T-cell (primary cell): ENCODE measurements at regions not wholly inside any gene's neighbourhood (a gene's known extent, or its start where the extent isn't known, plus 50 kb on each side); places are given as distances from the start of the nearest gene placed in this dataset.

Experiments used
- ATAC-seq, 4 experiments: fragments of 200-7000 bp in 3 of 4; fragments of 150-1000 bp in 1 of 4; cut with Tn5 transposase; replicated peaks in 1 of 4; 1 replicate in 3 of 4; 2 replicates in 1 of 4; pipeline ENCODE4 v1.10.0; 2021; ENCODE audit warnings: moderate library complexity in 3 of 4, mild to moderate bottlenecking in 2 of 4, moderate number of reproducible peaks in 1 of 4
- CTCF ChIA-PET, 2 donors: fragments of 300-600 bp; sonication (Branson Sonifier 250); formaldehyde crosslinking; loops; one replicate each; lab custom pipeline; 2022; ENCODE audit warnings: antibody characterized with exemption in 2 of 2; lab: Charles Lee
- POLR2A ChIA-PET, 2 donors: fragments of 300-600 bp; sonication (Branson Sonifier 250); formaldehyde crosslinking; loops; one replicate each; lab custom pipeline; 2022; ENCODE audit warnings: antibody characterized with exemption in 2 of 2; lab: Charles Lee
- DNase-seq, 35 experiments: peaks; one replicate each; pipeline versions ENCODE4 v3.0.0 to v3.0.0-alpha.2; 2013 to 2023
- H3K27ac ChIP-seq: one replicate; pipeline ENCODE4 v1.5.1; 2013; ENCODE audit warnings: low read length
- H3K27me3 ChIP-seq, 2 experiments: replicated peaks in 1 of 2; 1 replicate in 1 of 2; 2 replicates in 1 of 2; pipeline versions ENCODE4 v1.6.1 to v1.7.0; 2013; ENCODE audit warnings: low read length in 1 of 2, mixed read lengths in 1 of 2; ENCODE audit not compliant: control insufficient read depth in 2 of 2, insufficient read depth in 2 of 2; ENCODE audit errors: extremely low read depth in 1 of 2
- H3K36me3 ChIP-seq, 2 donors: 1 replicate in 1 of 2; 2 replicates in 1 of 2; pipeline versions ENCODE4 v1.6.1 to v1.7.0; 2013; ENCODE audit warnings: low read length in 1 of 2; ENCODE audit not compliant: control insufficient read depth in 2 of 2, insufficient read depth in 1 of 2; ENCODE audit errors: extremely low read depth in 1 of 2
- H3K4me1 ChIP-seq, 2 experiments: 1 replicate in 1 of 2; 2 replicates in 1 of 2; pipeline versions ENCODE4 v1.6.1 to v1.7.0; 2013; ENCODE audit warnings: low read length in 2 of 2, mixed read lengths in 1 of 2; ENCODE audit not compliant: insufficient read depth in 2 of 2, control insufficient read depth in 1 of 2; ENCODE audit errors: extremely low read depth in 1 of 2
- H3K4me3 ChIP-seq, 2 donors: 1 replicate in 1 of 2; 2 replicates in 1 of 2; pipeline versions ENCODE4 v1.5.1 to v1.7.0; 2013; ENCODE audit warnings: mild to moderate bottlenecking in 2 of 2, low read length in 1 of 2, moderate library complexity in 1 of 2; ENCODE audit not compliant: control insufficient read depth in 1 of 2; ENCODE audit errors: extremely low read depth in 1 of 2
- H3K9me3 ChIP-seq: 2 replicates; pipeline ENCODE4 v1.7.0; 2013
- H3K27ac Mint-ChIP-seq, 2 donors: one replicate each; pipeline ENCODE4 v1.8.0; 2020 to 2021; ENCODE audit warnings: mild to moderate bottlenecking in 2 of 2, mixed read lengths in 2 of 2
- H3K27me3 Mint-ChIP-seq, 2 donors: one replicate each; pipeline ENCODE4 v1.8.0; 2021 to 2022; ENCODE audit warnings: mixed read lengths in 2 of 2
- H3K36me3 Mint-ChIP-seq: one replicate; pipeline ENCODE4 v1.8.0; 2021; ENCODE audit warnings: mixed read lengths
- H3K4me1 Mint-ChIP-seq, 3 donors: one replicate each; pipeline ENCODE4 v1.8.0; 2020 to 2022; ENCODE audit warnings: mixed read lengths in 3 of 3, mild to moderate bottlenecking in 1 of 3
- H3K4me3 Mint-ChIP-seq, 3 donors: one replicate each; pipeline ENCODE4 v1.8.0; 2020 to 2022; ENCODE audit warnings: mild to moderate bottlenecking in 3 of 3, mixed read lengths in 3 of 3, moderate library complexity in 3 of 3
- H3K9me3 Mint-ChIP-seq, 3 donors: one replicate each; pipeline ENCODE4 v1.8.0; 2020 to 2022; ENCODE audit warnings: mixed read lengths in 3 of 3
- WGBS: methylation state at CpG from one replicate; pipeline ENCODE4 v1.1.5; 2013; ENCODE audit warnings: missing lambda C conversion rate; ENCODE audit not compliant: insufficient coverage; 5-methylcytosine and 5-hydroxymethylcytosine counted together

DNA sequence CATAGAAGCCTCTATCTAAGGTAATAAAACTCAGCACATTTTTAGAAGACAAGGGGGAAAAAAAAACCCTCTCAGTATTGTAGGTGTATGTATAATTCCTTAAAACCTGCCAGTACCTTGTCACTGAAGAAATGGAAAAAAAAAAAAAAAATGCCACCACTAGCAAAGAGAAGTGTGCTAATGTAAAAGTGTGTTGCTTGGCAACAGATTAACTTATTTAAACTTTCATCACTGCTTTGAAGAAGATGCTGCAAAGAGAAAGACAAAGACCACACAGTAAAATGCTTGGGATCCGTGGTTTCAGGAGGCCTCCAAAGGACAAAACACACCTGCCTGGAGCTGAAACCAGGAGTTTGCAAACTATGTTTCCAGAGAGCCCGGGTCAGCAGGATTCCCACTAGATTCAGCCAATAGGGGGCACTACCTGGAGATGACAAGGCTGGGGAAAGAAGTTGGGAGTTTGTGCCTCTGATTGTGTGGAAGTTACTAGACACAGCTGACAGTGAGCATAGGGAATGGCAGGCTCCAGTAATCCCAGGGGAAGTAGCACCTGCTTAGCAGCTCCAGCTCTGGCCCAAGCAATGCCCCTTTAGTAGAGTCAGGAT lies 169.1 kb upstream of the TRIB2 start:
- Histone ChIP-seq H3K27me3 (no peaks in the 10 kb centered on the region), H3K27ac (no peak overlapping the region), H3K4me3 (no peak overlapping the region), H3K9me3 (no peaks in the 10 kb centered on the region), H3K36me3 (no peaks in the 10 kb centered on the region), H3K4me1 (no peaks in the 10 kb centered on the region)
- Mint-ChIP-seq H3K27me3 (no peaks in the 10 kb centered on the region), H3K36me3 (no peaks in the 10 kb centered on the region), H3K9me3 (peaks cover 0 to 4% (median 0%) of the 10 kb centered on the region in 3 donors), H3K4me1 (peaks cover 3 to 19% (median 6%) of the 10 kb centered on the region in 3 donors), H3K4me3 (no peak overlapping the region), H3K27ac (no peak overlapping the region)
- CTCF ChIA-PET: interaction anchor here in 1 of 2 donors (0.7 kb wide), 1 partner anchor 928 kb away, joined by 4 read pairs; no protein-coding TSS in a partner anchor
- 89% methylated on average over 2 of the region's 2 CpGs for WGBS
- ATAC-seq (no peak), DNase-seq (no peak)
- POLR2A ChIA-PET: interaction anchor here in 1 of 2 donors (0.6 to 0.7 kb wide), 2 partner anchors 11 to 17 kb away, joined by 3 read pairs; no protein-coding TSS in a partner anchor

DNA sequence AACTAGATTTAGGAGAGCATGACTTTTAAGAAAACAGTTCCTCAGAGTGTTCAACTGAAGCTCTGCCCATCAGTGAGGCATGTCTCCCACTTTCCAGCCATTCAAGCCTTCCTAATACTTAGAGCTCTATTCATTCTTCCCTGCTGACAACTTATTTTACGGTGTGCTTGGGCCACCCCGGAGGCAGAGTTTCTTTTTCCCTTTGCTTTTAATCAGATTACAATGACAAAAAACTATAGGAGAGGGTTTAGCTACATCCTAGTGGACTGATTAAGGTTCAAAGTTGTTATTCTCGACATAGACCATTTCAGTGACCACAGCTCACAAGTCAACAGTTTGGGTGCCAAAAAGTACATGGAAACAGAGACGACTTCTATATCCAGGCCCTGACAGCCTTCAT lies 167.8 kb upstream of the TRIB2 start:
- no peaks in the 10 kb centered on the region for H3K27me3 ChIP-seq
- H3K9me3 ChIP-seq: no peaks in the 10 kb centered on the region
- H3K4me3 ChIP-seq: no peak overlapping the region
- Mint-ChIP-seq H3K4me1 (peaks cover 2 to 19% (median 3%) of the 10 kb centered on the region in 3 donors), H3K36me3 (no peaks in the 10 kb centered on the region), H3K27ac (no peak overlapping the region), H3K4me3 (no peak overlapping the region), H3K27me3 (no peaks in the 10 kb centered on the region), H3K9me3 (peaks cover 0 to 4% (median 0%) of the 10 kb centered on the region in 3 donors)
- ChIA-PET POLR2A (interaction anchor here in 1 of 2 donors (0.6 kb wide), 2 partner anchors 259 to 382 kb away, joined by 3 to 4 read pairs; no protein-coding TSS in a partner anchor), CTCF (interaction anchor here in 1 of 2 donors (0.6 kb wide), 2 partner anchors 11 to 23 kb away, joined by 3 to 7 read pairs; no protein-coding TSS in a partner anchor)
- H3K27ac ChIP-seq: no peak overlapping the region
- no peaks in the 10 kb centered on the region for H3K36me3 ChIP-seq
- WGBS: 100% methylated on average over 1 of the region's 4 CpGs
- ATAC-seq (no peak), DNase-seq (no peak)
- no peaks in the 10 kb centered on the region for H3K4me1 ChIP-seq

DNA sequence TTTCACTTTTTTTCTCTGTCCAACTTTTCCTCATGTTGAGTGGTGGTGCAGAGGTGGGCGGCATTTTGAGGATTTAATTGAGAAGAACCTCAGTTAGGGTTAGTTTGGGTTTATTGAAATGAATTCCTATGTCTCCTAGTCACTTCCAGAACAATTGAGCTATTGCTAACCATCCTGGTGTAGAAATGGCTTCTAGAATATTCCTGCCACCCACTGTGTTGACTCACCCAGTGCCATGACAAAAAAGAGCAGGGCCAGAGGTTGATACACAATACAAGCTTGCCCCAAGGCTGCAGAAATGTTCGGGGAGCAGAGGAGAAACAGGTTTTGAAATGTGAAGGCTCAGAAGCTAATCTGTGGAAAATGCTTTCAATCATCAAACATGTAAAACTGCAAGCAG lies 167.1 kb upstream of the TRIB2 start:
- no peak overlapping the region for H3K4me3 ChIP-seq
- H3K4me1 ChIP-seq: peaks cover 0 to 6% of the 10 kb centered on the region in 2 experiments
- ATAC-seq: no peak
- H3K9me3 Mint-ChIP-seq: peaks cover 0 to 4% (median 0%) of the 10 kb centered on the region in 3 donors
- H3K27me3 ChIP-seq: no peaks in the 10 kb centered on the region
- ChIA-PET POLR2A (no interaction called here), CTCF (no interaction called here)
- peaks cover 9 to 23% (median 9%) of the 10 kb centered on the region in 3 donors for H3K4me1 Mint-ChIP-seq
- no CpG with 5 or more reads among the region's 2 CpGs for WGBS
- no peaks in the 10 kb centered on the region for H3K36me3 Mint-ChIP-seq
- no peak overlapping the region for H3K27ac ChIP-seq
- H3K27me3 Mint-ChIP-seq: no peaks in the 10 kb centered on the region
- no peak for DNase-seq
- no peak overlapping the region for H3K4me3 Mint-ChIP-seq
- no peaks in the 10 kb centered on the region for H3K9me3 ChIP-seq
- H3K27ac Mint-ChIP-seq: no peak overlapping the region
- H3K36me3 ChIP-seq: no peaks in the 10 kb centered on the region

DNA sequence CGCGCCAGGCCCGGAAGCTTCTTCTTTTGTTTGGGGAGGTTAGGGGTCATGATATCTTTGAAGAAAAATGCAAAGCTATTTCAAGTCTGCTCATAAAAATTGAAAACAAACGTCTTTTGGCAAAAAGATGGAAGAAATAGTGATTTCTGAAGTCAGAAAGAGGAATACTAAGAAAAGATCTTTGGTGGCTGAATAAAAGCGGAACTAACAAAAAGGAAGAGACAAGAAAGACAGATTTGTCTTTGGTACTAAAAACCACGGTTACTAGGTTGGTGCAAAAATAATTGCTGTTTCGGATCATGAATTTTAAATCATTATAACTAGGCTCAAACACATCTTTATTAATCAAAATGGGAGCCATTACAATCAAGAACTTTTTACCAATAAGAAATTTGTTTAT lies 164.6 kb upstream of the TRIB2 start:
- H3K27ac Mint-ChIP-seq: no peak overlapping the region

DNA sequence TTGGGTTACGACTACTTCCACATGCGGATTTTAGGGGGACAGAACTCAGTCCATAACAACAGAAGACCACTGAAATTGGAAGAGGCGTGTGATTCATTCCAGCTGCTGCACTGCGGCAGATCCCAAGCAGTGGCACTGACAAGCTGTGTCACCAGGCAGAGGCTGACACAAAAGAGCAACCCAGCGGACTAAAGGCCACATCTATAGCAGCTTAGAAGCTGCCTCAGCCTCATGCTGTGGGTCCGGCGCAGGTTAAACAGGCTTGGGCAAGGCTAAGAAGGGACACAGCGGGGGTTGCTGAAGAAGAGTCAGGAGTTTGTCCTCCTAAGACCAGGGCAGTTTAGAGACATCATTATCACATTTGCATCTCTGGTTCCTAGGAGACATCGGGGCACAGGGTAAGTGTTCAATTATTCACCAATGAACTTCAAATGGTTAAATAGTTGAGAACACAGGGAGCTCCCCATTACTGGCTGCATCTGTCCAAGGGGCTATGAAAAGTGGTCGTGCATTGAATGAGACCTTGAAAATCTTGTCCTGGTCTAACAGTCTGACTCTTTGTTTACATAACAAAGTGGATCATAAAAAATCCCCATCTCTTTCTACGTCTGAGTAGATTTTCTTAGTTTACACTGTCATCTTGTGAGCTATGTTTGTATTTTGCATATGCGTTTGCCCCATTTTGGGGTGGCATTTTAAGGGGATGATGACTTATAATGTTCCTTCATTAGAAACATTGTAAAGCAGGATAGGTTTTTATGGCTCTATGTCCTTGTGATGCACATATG lies 162.3 kb upstream of the TRIB2 start:
- no peak for ATAC-seq
- Mint-ChIP-seq H3K36me3 (no peaks in the 10 kb centered on the region), H3K9me3 (peaks cover 0 to 4% (median 0%) of the 10 kb centered on the region in 3 donors), H3K27me3 (no peaks in the 10 kb centered on the region), H3K27ac (peak overlapping the region; percentile 89 to 94), H3K4me1 (peaks cover 40 to 51% (median 43%) of the 10 kb centered on the region in 3 donors), H3K4me3 (peak overlapping the region in 2 of 3 donors; percentile 1 to 35)
- Histone ChIP-seq H3K27ac (no peak overlapping the region), H3K4me1 (peaks cover 16 to 25% of the 10 kb centered on the region in 2 experiments), H3K9me3 (no peaks in the 10 kb centered on the region), H3K27me3 (no peaks in the 10 kb centered on the region), H3K36me3 (no peaks in the 10 kb centered on the region), H3K4me3 (no peak overlapping the region)
- WGBS: 93% methylated on average over 9 of the region's 12 CpGs
- POLR2A ChIA-PET: interaction anchor here in 1 of 2 donors (0.7 kb wide), 1 partner anchor 230 kb away, joined by 4 read pairs; no protein-coding TSS in a partner anchor
- CTCF ChIA-PET: interaction anchor here in 1 of 2 donors (0.8 kb wide), 1 partner anchor 10 kb away, joined by 3 read pairs; no protein-coding TSS in a partner anchor
- DNase-seq: no peak

More for the DNA sequence above, 164.6 kb upstream of the TRIB2 start:
- H3K4me3 Mint-ChIP-seq: no peak overlapping the region
- no CpG with 5 or more reads among the region's 7 CpGs for WGBS
- H3K9me3 ChIP-seq: no peaks in the 10 kb centered on the region
- H3K9me3 Mint-ChIP-seq: peaks cover 0 to 4% (median 0%) of the 10 kb centered on the region in 3 donors
- peaks cover 16 to 25% of the 10 kb centered on the region in 2 experiments for H3K4me1 ChIP-seq
- DNase-seq (no peak), ATAC-seq (no peak)
- H3K27me3 ChIP-seq: no peaks in the 10 kb centered on the region
- CTCF ChIA-PET: no interaction called here
- no peak overlapping the region for H3K27ac ChIP-seq
- no peak overlapping the region for H3K4me3 ChIP-seq
- H3K36me3 ChIP-seq: no peaks in the 10 kb centered on the region
- POLR2A ChIA-PET: interaction anchor here (0.5 kb wide), 2 partner anchors 32 to 311 kb away, joined by 3 to 4 read pairs; no protein-coding TSS in a partner anchor
- H3K27me3 Mint-ChIP-seq: no peaks in the 10 kb centered on the region
- H3K4me1 Mint-ChIP-seq: peaks cover 31 to 43% (median 34%) of the 10 kb centered on the region in 3 donors
- no peaks in the 10 kb centered on the region for H3K36me3 Mint-ChIP-seq

DNA sequence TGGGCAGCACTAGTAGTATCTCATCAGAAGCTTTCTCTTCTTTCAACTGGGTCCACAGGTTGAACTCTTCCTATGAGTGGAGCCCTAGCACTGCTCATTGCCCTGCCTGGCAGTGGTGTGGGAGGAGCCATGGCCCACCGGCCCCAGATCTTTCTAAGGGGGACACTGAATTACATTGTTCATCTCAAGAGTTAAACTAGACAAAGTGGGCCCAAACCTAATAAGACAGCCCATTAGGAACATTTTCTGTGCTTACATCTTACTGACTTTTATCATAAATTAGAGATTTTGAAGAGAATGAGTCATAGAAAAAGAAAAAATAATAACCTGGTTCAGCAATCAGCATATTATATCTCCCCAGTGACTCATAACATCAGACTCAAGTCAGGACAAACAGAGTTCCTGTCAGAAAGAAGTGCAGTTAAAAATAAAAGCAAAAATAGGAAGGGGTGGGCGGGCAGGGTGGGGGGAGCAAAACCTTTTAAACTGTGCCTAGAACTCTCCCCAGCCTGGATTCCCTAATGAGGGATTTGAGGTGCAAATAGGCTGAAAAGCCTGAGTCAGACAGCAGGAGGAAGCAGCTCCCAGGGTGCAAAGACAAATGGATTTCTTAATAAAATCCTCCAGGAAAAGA lies 161.6 kb upstream of the TRIB2 start:
- peak in 2 of 35 experiments; percentile 20 to 43 for DNase-seq
- Histone ChIP-seq H3K9me3 (no peaks in the 10 kb centered on the region), H3K4me1 (peaks cover 16 to 25% of the 10 kb centered on the region in 2 experiments), H3K4me3 (no peak overlapping the region), H3K27ac (no peak overlapping the region), H3K27me3 (no peaks in the 10 kb centered on the region), H3K36me3 (no peaks in the 10 kb centered on the region)
- Mint-ChIP-seq H3K9me3 (peaks cover 0 to 4% (median 0%) of the 10 kb centered on the region in 3 donors), H3K4me3 (peak overlapping the region; percentile 1 to 35 (median 15)), H3K36me3 (no peaks in the 10 kb centered on the region), H3K4me1 (peaks cover 40 to 51% (median 43%) of the 10 kb centered on the region in 3 donors), H3K27ac (peak overlapping the region; percentile 89 to 94), H3K27me3 (no peaks in the 10 kb centered on the region)
- WGBS: no CpG with 5 or more reads among the region's 2 CpGs
- ATAC-seq: peak; percentile 35 to 84 (median 84)
- ChIA-PET POLR2A (no interaction called here), CTCF (no interaction called here)
